Stomach (tissue), 8 donors: ENCODE measurements at regions not wholly inside any gene's neighbourhood (a gene's known extent, or its start where the extent isn't known, plus 50 kb on each side); places are given as distances from the start of the nearest gene placed in this dataset.

ENCODE experiments used
- DNase-seq, 2 donors: peaks; one replicate each; pipeline versions ENCODE4 v3.0.0 to v3.0.0-alpha.2; 2013 to 2019
- H3K27ac ChIP-seq, 5 donors: fragments of 200-600 bp in 4 of 5; sonication (generic) in 4 of 5; one replicate each; pipeline ENCODE4 v1.5.1; 2013 to 2019; ENCODE audit warnings: mild to moderate bottlenecking in 1 of 5, moderate library complexity in 1 of 5
- H3K27me3 ChIP-seq, 3 donors: fragments of 200-600 bp; sonication (generic); one replicate each; pipeline ENCODE4 v1.5.1; 2017 to 2019; ENCODE audit warnings: mixed run types in 1 of 3
- H3K36me3 ChIP-seq, 4 donors: fragments of 200-600 bp; sonication (generic); 1 replicate in 3 of 4; 2 replicates in 1 of 4; pipeline ENCODE4 v1.5.1; 2016 to 2019
- H3K4me1 ChIP-seq, 4 donors: fragments of 200-600 bp; sonication (generic); one replicate each; pipeline ENCODE4 v1.5.1; 2016 to 2019
- H3K4me3 ChIP-seq, 4 donors: fragments of 200-600 bp; sonication (generic) in 3 of 4; one replicate each; pipeline ENCODE4 v1.5.1; 2016 to 2019; ENCODE audit warnings: mild to moderate bottlenecking in 1 of 4
- H3K9me3 ChIP-seq, 4 donors: fragments of 200-600 bp; sonication (generic); one replicate each; pipeline ENCODE4 v1.5.1; 2016 to 2019
- CTCF ChIP-seq, 7 experiments: fragments of 450-650 bp in 4 of 7; fragments of 200-600 bp in 3 of 7; sonication (generic) in 3 of 7; IDR thresholded peaks; one replicate each; pipeline ENCODE4 v1.5.1; 2016 to 2019; ENCODE audit warnings: antibody characterized with exemption in 7 of 7, control low read depth in 2 of 7, mild to moderate bottlenecking in 1 of 7
- EP300 ChIP-seq: sonication (generic); formaldehyde crosslinking; IDR thresholded peaks from one replicate; pipeline ENCODE4 v1.6.1; 2017; ENCODE audit warnings: antibody characterized with exemption
- POLR2A ChIP-seq, 4 donors: fragments of 450-650 bp; IDR thresholded peaks; one replicate each; pipeline ENCODE4 v1.6.1; 2016; ENCODE audit warnings: antibody characterized with exemption in 4 of 4, control low read depth in 2 of 4, mild to moderate bottlenecking in 1 of 4, moderate library complexity in 1 of 4
- POLR2AphosphoS5 ChIP-seq, 3 donors: sonication (generic); formaldehyde crosslinking; IDR thresholded peaks; one replicate each; pipeline ENCODE4 v1.6.1; 2016; ENCODE audit warnings: antibody characterized with exemption in 3 of 3
- WGBS, 5 donors: extraction: QIAGEN DNeasy Blood & Tissue Kit in 3 of 5; methylation state at CpG; one replicate each; pipeline versions ENCODE4 v1.1.5 to v1.1.7; 2013 to 2018; 5-methylcytosine and 5-hydroxymethylcytosine counted together
- intact Hi-C: fragments of 100-400 bp; cut with DNase I; formaldehyde crosslinking; loops from one replicate; pipeline ENCODE4 v1.15.1; 2023; ENCODE audit warnings: low total_unique reads
- donor health status: healthy with polysubstance abuse.
- donor health status: Bipolar disorder and iron deficiency.
- donor health status: healthy.

GRCh38 chr1:76786222-76786621 is 81.1 kb upstream of the ST6GALNAC5 start:
- Histone ChIP-seq H3K27me3 (no peaks in the 10 kb centered on the region), H3K36me3 (no peaks in the 10 kb centered on the region), H3K9me3 (no peaks in the 10 kb centered on the region), H3K4me3 (no peak overlapping the region), H3K4me1 (no peaks in the 10 kb centered on the region), H3K27ac (no peak overlapping the region)
- DNase-seq: peak in 1 of 2 donors; percentile 46
- TF ChIP-seq EP300 (no peak), POLR2A (IDR thresholded peaks at IDR 0.05) (no peak), POLR2AphosphoS5 (IDR thresholded peaks at IDR 0.05) (no peak), CTCF (IDR thresholded peaks at IDR 0.05) (no peak)
- intact Hi-C loops: no loop called here

- 70 to 79% (median 73%) methylated on average over 2 of the region's 2 CpGs for WGBS, 5 donors
- DNase-seq: no peak
- no peak overlapping the region for H3K27ac ChIP-seq
- no peaks in the 10 kb centered on the region for H3K27me3 ChIP-seq
- no peak overlapping the region for H3K4me3 ChIP-seq
- TF ChIP-seq CTCF (IDR thresholded peaks at IDR 0.05) (no peak), POLR2AphosphoS5 (IDR thresholded peaks at IDR 0.05) (no peak)
- H3K4me1 ChIP-seq: no peaks in the 10 kb centered on the region
- intact Hi-C loops: no loop called here
- no peaks in the 10 kb centered on the region for H3K36me3 ChIP-seq
- H3K9me3 ChIP-seq: no peaks in the 10 kb centered on the region
Observed at GRCh38 chr1:76793594-76793993, 73.7 kb upstream of the ST6GALNAC5 start.

GRCh38 chr1:76799700-76800099 is 67.6 kb upstream of the ST6GALNAC5 start:
- TF ChIP-seq CTCF (IDR thresholded peaks at IDR 0.05) (no peak), POLR2A (IDR thresholded peaks at IDR 0.05) (no peak), POLR2AphosphoS5 (IDR thresholded peaks at IDR 0.05) (no peak), EP300 (no peak)
- intact Hi-C loops: no loop called here

GRCh38 chr1:76802094-76802493 is 65.2 kb upstream of the ST6GALNAC5 start:
- Histone ChIP-seq H3K27me3 (no peaks in the 10 kb centered on the region), H3K4me3 (no peak overlapping the region), H3K9me3 (no peaks in the 10 kb centered on the region), H3K4me1 (no peaks in the 10 kb centered on the region), H3K36me3 (no peaks in the 10 kb centered on the region), H3K27ac (no peak overlapping the region)
- no peak for TF ChIP-seq POLR2A (IDR thresholded peaks at IDR 0.05)
- no peak for TF ChIP-seq POLR2AphosphoS5 (IDR thresholded peaks at IDR 0.05)
- TF ChIP-seq EP300: no peak
- TF ChIP-seq CTCF (IDR thresholded peaks at IDR 0.05): no peak
- 79 to 87% (median 82%) methylated on average over 3 of the region's 3 CpGs for WGBS, 5 donors
- no peak for DNase-seq
- intact Hi-C loops: no loop called here

More at GRCh38 chr1:76799700-76800099, 67.6 kb upstream of the ST6GALNAC5 start:
- Histone ChIP-seq H3K27me3 (no peaks in the 10 kb centered on the region), H3K36me3 (no peaks in the 10 kb centered on the region), H3K4me3 (no peak overlapping the region), H3K4me1 (no peaks in the 10 kb centered on the region), H3K9me3 (no peaks in the 10 kb centered on the region), H3K27ac (no peak overlapping the region)
- WGBS, 5 donors: 45 to 53% (median 51%) methylated on average over 2 of the region's 2 CpGs
- no peak for DNase-seq
